Thoracic aorta (tissue), 2 donors: ENCODE measurements at regions not wholly inside any gene's neighbourhood (a gene's known extent, or its start where the extent isn't known, plus 50 kb on each side); places are given as distances from the start of the nearest gene placed in this dataset.

ENCODE experiments used
- ATAC-seq: fragments of 150-250 bp; one replicate; pipeline ENCODE4 v1.8.0; 2017; ENCODE audit warnings: low read depth; ENCODE audit not compliant: insufficient number of reproducible peaks, low FRiP score
- DNase-seq: peaks from one replicate; pipeline ENCODE4 v3.0.0-alpha.2; 2020; ENCODE audit warnings: low spot score
- H3K27ac ChIP-seq, 2 donors: fragments of 200-600 bp; sonication (generic); 1 replicate in 1 of 2; 2 replicates in 1 of 2; pipeline ENCODE4 v1.5.1; 2016; ENCODE audit warnings: mild to moderate bottlenecking in 2 of 2, moderate library complexity in 2 of 2
- H3K27me3 ChIP-seq: fragments of 200-600 bp; sonication (generic); replicated peaks from 2 replicates; pipeline ENCODE4 v1.6.0; 2016; ENCODE audit warnings: mild to moderate bottlenecking; ENCODE audit not compliant: insufficient read depth
- H3K36me3 ChIP-seq: fragments of 200-600 bp; sonication (generic); one replicate; pipeline ENCODE4 v1.5.1; 2016
- H3K4me1 ChIP-seq, 2 donors: fragments of 200-600 bp; sonication (generic); 1 replicate in 1 of 2; 2 replicates in 1 of 2; pipeline versions ENCODE4 v1.5.1 to v1.6.0; 2016; ENCODE audit warnings: low read depth in 2 of 2, mild to moderate bottlenecking in 1 of 2; ENCODE audit not compliant: control insufficient read depth in 1 of 2
- H3K4me3 ChIP-seq: fragments of 200-600 bp; sonication (generic); 2 replicates; pipeline ENCODE4 v1.5.1; 2016; ENCODE audit warnings: mild to moderate bottlenecking
- H3K9me3 ChIP-seq: fragments of 200-600 bp; sonication (generic); 2 replicates; pipeline ENCODE4 v1.5.1; 2016
- TF ChIP-seq, protein P1 (sequence below): fragments of 200-600 bp; sonication (generic); IDR thresholded peaks from one replicate; pipeline ENCODE4 v1.5.1; 2019; ENCODE audit warnings: antibody characterized with exemption

DNA sequence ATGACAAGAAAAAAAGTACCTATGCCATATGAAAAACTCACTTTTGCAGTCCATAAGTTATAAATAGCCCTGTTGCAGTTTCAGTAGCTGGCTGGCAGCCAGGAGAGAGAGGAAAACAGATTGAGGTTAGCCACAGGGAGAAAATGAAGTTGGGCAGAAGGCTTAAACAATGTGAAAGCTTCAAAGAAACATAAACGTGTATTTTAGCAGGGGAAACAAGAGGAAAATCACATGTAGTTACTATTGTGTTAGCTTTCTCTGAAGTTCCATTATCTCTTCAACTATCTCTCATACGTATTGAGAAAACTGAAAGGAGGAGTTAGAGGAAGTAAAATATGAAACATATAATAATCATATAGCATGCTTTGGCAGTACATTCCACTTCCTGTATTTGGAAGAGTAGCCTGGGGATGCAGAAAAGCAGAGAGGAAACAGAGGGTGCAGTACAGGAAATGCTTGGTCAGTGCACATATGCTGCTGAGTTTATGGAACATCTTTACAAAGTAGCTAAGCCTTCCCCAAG is 1551.1 kb downstream of the EFNB2 start:
- TF ChIP-seq, protein P1, sequence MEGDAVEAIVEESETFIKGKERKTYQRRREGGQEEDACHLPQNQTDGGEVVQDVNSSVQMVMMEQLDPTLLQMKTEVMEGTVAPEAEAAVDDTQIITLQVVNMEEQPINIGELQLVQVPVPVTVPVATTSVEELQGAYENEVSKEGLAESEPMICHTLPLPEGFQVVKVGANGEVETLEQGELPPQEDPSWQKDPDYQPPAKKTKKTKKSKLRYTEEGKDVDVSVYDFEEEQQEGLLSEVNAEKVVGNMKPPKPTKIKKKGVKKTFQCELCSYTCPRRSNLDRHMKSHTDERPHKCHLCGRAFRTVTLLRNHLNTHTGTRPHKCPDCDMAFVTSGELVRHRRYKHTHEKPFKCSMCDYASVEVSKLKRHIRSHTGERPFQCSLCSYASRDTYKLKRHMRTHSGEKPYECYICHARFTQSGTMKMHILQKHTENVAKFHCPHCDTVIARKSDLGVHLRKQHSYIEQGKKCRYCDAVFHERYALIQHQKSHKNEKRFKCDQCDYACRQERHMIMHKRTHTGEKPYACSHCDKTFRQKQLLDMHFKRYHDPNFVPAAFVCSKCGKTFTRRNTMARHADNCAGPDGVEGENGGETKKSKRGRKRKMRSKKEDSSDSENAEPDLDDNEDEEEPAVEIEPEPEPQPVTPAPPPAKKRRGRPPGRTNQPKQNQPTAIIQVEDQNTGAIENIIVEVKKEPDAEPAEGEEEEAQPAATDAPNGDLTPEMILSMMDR = no peak
- Histone ChIP-seq H3K9me3 (no peaks in the 10 kb centered on the region), H3K4me1 (peaks cover 0 to 7% of the 10 kb centered on the region in 2 donors), H3K4me3 (no peak overlapping the region), H3K27ac (no peak overlapping the region), H3K36me3 (no peaks in the 10 kb centered on the region), H3K27me3 (no peaks in the 10 kb centered on the region)
- ATAC-seq (no peak), DNase-seq (no peak)

DNA sequence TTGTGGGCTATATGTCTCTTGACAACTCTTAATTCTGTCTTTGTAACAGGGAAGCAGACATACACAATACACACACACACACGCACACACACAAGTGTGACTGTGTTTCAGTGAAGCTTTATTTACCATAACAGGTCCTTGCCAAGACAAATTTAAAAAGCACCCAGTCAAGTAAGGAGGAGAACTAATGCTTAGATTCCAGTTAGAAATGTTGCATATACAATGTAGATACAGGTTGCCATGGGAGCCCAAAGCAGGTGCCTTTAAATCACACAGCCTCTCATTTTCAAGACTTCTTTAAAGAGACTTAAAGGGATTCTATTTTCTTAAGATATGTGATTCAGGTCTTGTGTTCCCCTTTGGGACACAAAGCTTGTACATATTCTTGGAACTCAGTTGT is 1551.9 kb downstream of the EFNB2 start:
- H3K27ac ChIP-seq = no peak overlapping the region
- TF ChIP-seq, protein P1 = no peak
- ATAC-seq (no peak), DNase-seq (no peak)
- H3K4me3 ChIP-seq = no peak overlapping the region
- peaks cover 0 to 7% of the 10 kb centered on the region in 2 donors for H3K4me1 ChIP-seq
- no peaks in the 10 kb centered on the region for H3K9me3 ChIP-seq
- H3K36me3 ChIP-seq = no peaks in the 10 kb centered on the region
- H3K27me3 ChIP-seq = no peaks in the 10 kb centered on the region

DNA sequence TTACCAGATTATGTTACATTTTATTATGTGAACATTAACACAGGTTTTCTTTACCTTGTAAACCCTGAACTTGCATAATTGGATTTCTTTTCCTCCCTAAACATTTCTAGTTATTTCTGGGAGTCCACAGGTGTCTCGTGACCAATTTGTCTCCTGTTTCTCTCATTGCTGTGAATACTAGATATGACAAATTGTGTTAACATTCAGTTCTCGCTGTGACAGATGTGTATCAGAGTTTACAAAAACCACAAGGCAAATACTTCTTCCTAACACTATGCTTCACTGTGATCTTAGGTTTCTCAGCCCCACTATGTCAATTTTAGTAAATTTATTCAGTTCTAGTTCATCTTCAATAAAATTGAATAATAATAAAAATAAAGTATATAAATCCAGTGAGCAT is 1554.9 kb downstream of the EFNB2 start:
- TF ChIP-seq, protein P1 = no peak
- DNase-seq (no peak), ATAC-seq (no peak)

DNA sequence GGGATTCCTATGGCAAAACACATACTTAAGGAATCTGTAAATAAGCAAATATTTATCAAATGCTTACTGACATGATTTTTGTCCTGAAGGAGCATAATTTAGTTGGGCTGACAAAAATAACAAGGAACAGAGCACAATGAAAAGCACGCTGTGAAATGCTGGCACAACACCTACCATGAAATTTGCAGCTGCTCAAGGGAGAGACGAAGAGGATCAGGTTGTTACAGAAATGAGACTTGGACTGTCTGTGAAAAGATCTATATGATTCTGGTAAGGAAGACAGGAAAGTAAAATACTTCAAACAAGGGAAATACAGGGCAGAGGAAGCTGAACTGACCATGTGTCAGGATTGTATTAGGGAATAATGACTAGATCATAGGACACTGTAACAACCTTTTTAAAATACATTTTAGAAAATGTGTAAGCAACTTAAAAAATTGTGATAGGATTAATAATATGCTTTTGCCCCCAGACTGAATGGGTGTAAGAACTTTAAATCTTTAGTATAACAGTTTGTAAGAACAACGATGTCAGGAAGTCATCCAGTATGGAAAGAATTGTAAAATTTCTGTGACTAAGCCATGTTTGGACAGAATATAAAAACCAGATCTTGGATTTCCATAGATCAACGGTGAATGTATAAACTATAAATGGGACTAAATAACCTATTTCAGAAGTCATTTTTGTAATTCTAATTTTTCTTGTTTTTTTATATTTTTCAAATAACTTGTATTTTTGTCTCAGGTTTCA is 1556.0 kb downstream of the EFNB2 start:
- no peaks in the 10 kb centered on the region for H3K27me3 ChIP-seq
- peaks cover 0 to 6% of the 10 kb centered on the region in 2 donors for H3K4me1 ChIP-seq
- DNase-seq (no peak), ATAC-seq (no peak)
- TF ChIP-seq, protein P1 = no peak
- no peak overlapping the region for H3K27ac ChIP-seq
- H3K36me3 ChIP-seq = no peaks in the 10 kb centered on the region
- H3K4me3 ChIP-seq = no peak overlapping the region
- no peaks in the 10 kb centered on the region for H3K9me3 ChIP-seq

More for the DNA sequence above, 1554.9 kb downstream of the EFNB2 start:
- Histone ChIP-seq H3K36me3 (no peaks in the 10 kb centered on the region), H3K4me3 (no peak overlapping the region), H3K27me3 (no peaks in the 10 kb centered on the region), H3K27ac (no peak overlapping the region), H3K9me3 (no peaks in the 10 kb centered on the region), H3K4me1 (peaks cover 0 to 7% of the 10 kb centered on the region in 2 donors)

DNA sequence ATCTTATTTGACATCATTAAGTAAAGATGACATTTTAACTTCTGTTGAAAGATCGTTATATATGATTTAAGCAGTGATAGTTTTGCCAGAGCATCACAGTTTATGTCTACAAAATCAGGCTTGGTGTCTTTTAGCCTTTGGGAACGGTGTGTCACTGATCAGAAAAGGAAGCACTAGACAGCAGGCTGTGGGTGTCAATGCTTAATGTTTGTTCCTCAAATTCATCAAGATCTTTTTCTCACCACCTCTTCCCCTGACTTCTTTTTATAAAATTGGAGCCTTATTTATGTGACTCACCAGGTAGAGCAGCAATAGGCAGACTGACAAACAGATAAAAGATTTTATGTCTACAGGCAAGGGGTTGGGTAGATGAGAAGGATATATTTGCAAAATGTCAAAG is 1558.5 kb downstream of the EFNB2 start:
- Histone ChIP-seq H3K9me3 (no peaks in the 10 kb centered on the region), H3K27me3 (no peaks in the 10 kb centered on the region), H3K4me1 (no peaks in the 10 kb centered on the region), H3K4me3 (no peak overlapping the region), H3K36me3 (no peaks in the 10 kb centered on the region), H3K27ac (no peak overlapping the region)
- TF ChIP-seq, protein P1 = no peak
- DNase-seq (no peak), ATAC-seq (no peak)
